HG03097 (cell line): ENCODE measurements at regions not wholly inside any gene's neighbourhood (a gene's known extent, or its start where the extent isn't known, plus 50 kb on each side); places are given as distances from the start of the nearest gene placed in this dataset.

ENCODE experiments used
- ATAC-seq: cut with Tn5 transposase; IDR thresholded peaks from one replicate; pipeline ENCODE4 v1.9.1; 2021; ENCODE audit not compliant: unreplicated experiment, low FRiP score

DNA sequence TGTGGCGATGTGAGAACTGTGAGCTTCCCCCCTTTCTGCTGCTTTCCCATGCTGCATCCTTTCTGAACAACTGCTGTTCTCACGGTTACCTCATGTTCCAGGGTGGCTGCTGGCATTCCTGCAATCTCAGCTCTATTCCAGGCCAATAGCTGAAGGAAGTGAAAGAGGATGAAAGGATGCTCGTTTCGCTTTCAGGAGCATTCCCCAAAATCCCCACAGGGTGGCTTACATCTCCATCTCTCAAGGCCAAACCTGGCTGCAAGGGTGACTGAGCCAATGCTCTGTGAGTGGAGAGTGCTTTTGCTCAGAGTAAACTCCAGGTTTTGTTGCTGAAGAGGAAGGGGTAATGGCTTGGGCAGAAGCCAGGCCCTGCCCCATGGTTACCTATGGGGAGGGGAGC is 848.2 kb downstream of the BRD1 start:
- ATAC-seq, result no peak

DNA sequence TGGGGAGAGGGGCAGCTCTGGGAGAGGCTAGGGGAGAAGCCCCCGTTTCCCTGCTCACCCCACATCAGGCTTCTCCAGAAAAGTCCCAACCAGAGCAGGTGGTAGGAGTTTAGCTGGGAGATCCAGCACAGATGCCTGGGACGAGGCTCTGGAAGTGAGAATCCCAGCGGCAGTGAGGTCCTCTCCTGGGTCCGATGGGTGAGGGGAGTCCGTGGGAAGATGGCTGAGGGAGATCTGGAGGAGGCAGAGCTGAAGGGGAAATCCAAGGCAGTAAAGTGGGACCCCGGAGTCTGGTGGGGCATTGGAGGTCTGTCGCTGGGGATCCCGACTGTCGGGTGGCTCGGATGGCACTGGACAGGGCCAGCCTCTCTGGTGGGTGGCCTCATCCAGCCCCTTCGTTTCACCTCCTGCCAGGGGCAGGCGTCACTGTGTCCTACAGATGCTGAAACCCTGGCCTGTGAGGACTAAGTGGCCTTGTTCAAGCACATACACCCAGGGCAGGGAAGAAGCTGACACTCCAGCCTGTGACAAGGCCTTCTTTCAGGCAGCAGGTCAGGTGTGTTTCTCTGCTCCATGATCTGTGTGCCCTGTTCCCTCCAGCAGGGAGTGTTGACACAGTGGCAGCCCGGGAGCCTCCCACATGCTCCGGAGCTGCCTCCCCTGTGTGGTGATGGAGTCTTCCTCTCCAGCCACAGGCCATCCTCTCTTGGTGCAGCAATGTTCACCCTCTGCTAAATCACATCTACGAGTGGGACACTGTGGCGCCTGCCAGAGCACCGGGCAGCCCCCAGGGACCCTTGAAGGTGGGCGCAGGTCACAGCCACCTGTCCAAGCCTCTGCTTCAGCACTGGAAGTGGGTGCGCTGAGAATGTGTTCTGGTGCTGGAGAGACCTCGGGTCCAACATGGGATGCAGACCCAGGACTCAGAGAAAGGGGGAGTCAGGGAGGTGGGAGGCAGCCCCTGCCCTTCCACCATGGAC is 850.8 kb downstream of the BRD1 start:
- no peak for ATAC-seq

DNA sequence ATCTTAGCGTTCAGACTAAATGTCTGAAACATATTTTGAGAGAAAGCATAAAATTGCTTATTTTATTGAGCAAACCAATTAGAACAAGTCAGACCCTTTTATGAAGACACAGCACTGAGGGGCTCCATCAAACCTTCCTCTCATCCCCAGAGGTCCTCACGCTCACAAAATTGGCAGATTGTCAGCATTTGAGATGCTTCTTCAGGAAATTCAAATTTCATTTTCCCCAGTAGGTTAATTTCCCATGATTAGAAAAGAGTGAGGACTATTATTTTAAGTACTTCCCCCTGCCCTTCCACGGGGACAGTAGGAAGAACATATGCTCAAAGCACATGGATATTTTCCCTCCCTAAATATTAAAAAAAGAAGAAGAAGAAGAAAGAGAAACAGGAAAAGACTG is 851.8 kb downstream of the BRD1 start:
- no peak for ATAC-seq

DNA sequence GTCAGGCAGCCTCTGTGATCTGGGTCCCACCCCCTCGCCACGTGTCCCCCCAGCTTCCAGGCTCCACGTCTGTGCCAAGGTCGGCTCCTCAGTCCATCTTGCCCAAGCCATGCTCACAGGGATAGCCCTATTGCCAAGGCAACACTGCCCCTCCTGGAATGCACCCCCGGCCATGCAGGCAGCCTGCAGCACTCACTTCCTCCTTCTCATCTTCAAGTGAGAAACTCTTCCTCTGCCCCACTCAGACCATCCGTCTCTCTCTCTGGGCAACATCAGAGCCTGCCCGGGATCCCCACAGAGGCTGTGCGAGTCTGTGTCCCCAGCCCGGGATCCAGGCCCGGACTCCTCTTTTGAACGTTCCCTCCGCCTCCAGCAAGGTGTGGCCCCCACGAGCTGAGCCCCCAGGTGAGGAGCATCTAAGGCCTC is 852.3 kb downstream of the BRD1 start:
- ATAC-seq, result no peak

DNA sequence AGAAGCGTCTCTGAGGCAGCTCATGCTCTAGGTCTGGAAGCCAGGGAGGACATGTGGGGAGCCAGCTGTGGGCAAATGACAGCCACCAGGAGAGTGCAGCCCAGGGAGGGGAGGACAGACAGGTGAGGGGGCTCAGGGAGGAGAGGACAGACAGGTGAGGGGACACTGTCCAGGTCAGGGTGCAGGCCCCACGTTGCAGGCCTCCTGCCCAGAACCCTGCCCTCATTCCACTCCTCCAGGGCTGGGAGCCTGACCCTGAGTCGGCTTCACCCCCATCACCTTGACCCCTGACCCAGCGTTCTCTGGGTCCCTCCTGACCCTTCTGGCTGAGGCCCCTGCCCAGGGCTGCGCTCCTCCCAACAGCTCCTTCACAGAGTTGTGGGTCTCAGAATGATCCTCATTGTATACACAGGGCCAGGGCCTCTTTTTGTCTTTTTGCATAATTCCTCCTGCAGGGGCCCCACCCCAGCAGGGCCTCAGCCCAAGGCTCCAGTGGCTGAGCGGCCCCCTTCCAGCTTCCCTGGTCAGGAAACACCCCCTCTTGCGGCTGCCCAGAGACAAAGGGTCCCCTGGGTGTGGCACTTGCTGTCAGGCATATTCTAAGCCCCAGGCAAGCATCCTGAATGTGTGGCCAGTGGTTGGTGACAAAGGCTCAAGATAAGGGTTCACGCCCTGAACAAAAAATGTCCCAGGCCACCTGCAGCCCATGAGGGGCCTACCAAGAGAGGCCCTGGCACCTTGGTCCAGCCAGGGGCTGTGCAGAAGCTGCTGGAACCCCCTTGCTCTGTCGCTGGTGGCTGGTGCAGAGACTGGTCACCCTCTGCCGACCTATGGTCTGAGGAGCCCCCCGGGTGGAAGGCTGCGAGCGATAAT is 853.0 kb downstream of the BRD1 start:
- ATAC-seq, result no peak

DNA sequence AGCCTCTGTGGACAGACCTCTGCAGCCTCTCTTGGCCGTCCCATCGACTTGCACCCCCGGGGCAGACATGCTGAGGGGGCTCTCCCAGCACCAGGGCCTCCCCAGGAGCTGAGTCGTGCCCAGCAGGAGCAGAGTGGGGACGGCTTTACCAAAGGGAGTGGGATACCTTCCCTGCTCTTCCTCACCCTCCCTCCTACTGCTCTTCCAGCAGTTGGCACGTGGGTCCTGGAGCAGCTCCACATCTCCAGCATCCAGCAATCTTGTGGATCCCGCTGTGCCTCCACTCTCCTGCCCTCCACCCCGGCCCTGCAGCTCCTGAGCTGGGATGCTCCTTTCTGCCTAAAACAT is 854.0 kb downstream of the BRD1 start:
- no peak for ATAC-seq

DNA sequence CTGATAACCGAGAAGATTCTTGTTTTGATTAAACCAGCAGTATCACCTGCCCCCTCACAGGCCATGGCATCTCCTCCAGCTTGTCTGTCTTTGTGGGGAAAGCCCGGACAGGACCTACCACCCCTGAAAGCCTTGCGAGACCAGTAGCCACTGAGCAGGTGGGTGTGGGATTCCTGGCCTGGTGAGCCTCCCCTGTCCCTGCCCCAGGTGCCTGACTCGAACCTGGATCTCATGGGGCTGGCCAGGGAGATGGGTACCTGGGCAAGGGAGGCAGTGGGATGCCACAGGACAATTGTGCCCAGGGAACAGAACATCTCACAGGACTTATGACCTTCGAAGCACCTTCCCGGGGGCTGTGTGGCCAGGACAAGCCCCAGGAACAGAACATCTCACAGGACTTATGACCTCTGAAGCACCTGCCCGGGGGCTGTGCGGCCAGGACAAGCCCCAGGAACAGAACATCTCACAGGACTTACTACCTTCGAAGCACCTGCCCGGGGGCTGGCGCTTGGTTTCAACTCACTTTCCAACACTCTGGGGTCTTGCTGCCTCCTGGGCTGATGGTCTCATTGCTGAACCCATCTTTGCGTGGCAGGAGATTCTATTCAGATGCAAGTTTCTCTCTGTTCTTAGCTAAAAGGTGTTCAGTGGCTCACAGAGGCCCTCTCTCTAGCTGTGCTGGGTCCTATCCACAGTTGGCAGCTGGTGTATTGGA is 854.5 kb downstream of the BRD1 start:
- ATAC-seq, result no peak

DNA sequence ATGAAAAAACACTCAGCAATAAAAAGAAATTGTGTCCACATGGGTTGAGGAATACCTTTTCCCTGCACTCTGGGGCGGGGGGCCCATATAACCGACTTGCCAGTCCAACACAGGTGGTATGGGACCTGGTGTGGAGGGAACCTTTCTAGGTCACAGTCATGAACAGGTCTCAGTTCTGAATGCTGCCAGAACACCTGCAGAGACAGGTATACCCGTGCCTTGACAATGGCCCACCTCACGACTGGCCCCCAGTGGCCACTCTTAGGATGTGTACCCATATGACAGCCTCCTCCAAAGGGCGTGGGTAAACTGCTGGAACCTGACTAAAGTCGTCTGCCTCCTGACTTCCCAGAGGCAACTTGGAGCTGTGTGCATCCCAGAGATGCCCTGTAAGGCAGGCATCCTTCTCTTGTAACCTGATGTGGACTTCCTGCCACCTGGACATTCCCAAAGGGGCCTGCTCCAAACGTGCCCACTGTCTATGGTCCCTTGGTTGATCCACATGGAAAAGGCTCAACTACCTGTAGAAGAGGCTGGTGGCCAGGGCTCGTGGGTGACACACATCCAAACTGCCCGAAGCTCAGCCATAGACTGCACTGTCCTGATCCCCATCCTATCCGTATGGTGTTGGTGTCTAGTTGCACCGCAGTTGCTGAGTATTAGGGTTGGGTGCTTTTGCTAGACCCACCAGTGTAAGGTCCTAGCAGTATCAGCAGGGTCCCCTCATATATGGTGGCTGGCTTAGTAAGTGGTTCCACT is 859.3 kb downstream of the BRD1 start:
- ATAC-seq, result no peak

DNA sequence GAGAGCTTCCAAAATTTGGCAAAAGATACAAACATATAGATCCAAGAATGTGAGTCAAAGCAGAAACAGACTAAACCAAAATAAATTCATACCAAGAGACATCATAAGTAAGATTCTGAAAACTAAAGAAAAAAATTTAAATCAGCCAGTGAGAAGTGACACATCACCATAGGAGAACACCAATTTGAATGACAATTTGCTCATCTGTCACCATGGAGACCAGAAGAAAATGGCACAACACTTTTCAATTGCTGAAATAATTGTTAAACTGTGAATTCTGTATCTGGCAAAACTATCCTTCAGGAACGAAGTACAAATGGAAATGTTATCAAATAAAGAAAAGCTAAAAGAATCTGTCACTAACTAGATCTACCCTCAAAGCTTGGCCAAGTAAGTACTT is 864.3 kb downstream of the BRD1 start:
- no peak for ATAC-seq

DNA sequence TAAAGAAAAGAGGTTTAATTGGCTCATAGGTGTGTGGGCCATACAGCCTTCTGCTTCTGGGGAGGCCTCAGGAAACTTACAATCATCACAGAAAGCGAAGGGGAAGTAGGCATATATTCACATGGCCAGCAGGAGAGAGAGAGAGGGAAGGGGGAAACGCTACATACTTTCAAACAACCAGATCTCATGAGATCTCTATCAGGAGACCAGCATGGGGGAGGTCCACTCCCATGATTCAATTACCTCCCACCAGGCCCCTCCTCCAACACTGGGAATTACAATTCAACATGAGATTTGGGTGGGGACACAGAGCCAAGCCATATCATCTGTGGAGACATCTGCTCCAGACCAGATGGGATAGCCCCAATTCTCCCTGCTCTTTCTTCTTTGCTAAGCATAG is 866.0 kb downstream of the BRD1 start:
- ATAC-seq, result no peak

DNA sequence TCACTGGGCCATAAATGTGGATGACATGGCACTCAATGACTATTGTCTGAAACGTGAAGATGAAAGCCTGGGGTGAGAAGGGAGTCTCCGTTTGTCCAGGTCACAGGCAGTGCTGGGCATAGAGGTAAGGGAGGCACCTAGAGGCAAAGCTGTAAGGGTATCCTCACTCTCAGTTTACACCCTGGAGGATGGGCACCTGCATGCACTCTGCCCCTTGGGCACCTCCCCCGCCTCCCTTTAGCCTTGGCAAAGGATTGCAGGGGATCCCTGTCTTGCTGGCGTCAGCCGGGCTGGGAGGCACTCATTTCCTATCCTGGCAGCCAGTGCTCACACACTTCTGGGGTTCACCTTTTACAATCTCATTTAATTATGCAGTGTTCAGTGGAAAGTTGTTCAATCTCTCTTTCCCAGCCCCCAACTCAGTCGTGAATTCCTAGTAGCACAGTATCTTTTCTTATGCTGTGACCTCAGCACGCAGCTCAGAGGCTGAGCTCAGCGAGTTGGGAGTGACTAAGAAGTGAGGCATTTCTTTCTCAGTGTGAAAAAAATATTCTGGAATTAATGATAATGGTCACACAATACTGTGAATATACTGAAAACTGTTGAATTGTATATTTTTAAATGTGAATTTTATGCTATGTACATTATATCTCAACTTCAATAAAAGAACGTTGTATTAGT is 866.6 kb downstream of the BRD1 start:
- no peak for ATAC-seq

DNA sequence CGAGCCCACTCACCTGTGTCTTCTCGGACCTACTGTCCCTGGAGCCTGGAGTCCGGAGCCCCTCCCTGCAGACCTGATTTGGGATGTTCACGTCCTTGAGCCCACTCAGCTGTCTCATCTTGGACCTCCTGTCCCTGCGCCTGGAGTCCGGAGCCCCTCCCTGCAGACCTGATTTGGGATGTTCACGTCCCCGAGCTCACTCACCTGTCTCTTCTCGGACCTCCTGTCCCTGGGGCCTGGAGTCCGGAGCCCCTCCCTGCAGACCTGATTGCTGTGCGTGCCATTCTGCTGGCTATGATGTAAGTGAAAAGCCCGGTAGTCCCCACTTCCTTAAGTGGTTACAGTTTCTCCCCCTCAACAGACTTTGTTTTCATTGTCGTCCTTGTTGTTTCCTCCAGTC is 867.1 kb downstream of the BRD1 start:
- ATAC-seq, result no peak

DNA sequence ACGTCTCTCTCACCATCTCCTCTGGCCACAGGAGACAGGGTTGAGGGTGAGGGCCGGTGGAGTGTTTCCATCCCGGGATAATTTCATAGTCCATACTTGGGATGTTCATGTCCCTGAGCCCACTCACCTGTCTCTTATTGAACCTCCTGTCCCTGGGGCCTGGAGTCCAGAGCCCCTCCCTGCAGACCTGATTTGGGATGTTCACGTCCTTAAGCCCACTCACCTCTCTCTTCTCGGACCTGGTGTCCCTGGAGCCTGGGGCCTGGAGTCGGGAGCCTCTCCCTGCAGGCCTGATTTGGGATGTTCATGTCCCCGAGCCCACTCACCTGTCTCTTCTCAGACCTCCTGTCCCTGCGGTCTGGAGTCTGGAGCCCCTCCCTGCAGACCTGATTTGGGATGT is 868.2 kb downstream of the BRD1 start:
- no peak for ATAC-seq

DNA sequence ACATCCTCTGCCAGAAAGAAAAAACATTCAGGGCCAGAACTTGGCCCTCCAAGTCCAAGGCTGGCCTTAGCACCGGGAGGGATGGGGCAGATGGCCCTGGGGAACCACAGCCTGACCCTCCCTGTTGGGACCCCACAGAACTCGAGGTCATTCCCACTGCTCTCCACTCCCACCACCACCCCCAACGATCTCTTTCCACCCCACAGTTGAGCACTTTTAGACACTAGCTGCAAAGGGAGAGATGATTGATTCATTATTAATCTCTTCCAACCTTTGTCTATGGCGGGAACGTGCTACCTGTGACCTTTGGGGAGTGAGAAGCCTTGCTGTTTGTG is 869.7 kb downstream of the BRD1 start:
- ATAC-seq, result no peak

DNA sequence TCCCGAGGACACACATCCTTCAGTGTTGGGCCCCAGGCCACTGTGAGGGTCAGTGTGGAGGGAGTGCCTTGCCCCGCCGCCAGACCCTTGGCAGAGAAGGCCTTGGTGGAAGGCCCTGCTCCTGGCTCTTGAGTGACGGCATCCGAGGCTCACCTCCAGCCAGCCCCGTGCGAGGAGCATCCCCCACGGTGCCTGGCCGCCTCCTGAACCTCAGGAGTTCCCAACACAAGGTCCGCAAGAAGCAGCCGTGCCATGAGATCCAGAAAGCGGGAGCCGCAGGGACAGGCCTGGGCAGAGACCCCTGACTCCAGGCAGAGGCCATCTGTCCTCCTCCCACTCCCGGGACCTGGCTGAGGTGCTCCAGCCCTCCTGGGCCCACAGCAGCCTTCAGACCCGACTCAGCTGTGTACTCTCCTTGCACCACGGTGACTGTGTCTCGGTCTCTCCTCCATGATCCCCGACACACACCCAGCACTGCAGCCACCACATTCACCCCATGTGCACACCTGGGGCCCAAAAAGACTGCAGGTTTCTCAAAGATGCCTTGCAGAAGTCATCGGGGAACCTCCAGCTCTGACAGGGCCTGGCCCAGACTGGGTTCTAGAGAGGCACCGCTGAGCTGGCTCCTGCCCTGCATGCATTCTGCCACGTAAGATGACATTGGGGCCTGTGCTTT is 870.2 kb downstream of the BRD1 start:
- no peak for ATAC-seq

DNA sequence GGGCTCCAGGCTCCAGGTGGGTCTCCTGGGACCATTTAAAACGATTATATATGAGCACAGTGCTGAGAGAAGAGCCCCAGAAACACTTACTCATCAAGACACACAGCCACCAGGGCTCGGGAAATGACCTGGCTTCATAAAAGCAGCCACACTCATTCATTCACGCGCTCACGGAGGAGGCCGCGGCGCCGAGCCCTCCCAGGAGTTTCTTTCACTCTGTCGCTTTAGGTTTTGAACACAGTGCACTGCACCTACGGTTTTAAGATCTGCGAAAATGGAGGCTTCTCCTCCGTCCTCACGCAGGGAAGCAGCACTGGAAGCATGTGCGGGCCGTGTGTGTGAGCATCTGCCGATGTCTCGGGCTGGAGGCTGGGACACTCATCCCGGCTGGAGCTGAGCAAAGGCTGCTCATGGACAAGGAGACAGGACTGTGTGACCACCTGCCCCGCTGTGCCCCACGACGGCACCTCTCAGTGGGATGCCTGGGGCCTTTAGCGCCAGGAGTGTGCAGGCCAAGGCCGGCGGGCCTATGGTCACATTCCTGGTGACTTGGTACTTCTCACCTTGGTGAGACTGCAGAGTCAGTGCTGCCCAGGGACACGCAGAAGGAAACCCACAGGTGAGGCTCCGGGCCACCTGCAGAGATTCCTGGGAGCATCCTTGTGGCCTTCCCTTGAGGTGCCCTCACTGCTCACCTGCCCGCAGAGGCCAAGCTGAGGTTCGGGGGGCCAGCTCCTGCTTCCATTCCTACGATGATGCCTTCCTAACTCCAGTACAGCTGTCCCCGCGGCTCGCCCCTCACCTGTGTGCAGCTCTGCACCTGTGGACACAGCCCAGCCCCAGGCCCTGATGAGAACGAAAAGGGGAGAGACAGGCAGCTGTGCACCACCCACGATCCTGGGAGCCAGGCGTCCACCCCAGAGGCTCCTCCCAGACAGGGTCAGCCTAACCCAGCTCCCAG is 872.0 kb downstream of the BRD1 start:
- no peak for ATAC-seq

DNA sequence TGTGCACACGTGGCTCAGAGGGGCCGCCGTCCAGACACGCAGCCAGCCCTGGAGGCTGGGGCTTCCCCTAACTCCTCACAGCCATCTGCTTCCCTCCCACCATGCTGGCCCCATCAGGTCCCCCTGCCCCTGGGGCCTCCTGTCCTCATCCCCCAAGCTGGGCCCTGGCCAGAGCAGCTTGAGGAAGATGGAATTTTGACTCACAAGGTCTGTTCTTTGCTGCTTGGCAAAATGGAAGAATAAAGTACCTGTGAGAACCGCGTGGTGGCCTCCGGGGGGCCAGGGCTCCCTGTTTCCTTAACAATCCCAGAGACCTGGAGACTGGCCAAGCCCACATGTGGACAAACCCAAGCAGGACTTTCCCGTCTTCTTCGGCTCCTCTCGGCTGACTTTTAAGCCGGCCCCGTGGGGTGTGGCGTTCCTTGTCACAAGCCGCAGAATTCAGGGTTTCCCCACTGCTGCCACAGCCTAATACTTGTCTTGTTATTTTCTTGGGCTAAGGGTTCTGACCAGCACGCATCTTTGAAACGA is 872.8 kb downstream of the BRD1 start:
- ATAC-seq, result no peak

DNA sequence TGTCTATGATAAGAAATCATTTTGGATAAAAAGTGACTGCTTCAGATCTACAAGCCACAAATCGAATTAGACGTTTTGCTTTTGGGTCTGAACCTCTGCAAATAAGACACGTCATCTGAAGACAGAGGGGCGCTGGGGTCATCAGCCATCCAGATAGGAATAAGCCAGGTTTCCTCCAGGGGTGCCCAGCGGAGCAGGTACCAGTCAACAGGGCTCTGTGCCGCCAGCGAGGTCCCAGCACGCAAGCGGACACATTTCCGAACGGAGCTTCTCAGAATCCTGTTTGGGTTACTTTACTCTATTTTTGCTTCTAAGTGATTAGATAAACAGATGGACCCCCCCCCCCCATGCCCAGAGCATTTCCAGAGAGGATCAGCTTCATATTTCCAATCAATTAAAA is 873.8 kb downstream of the BRD1 start:
- no peak for ATAC-seq
